Peyer's patch (tissue), 4 donors: ENCODE measurements at regions not wholly inside any gene's neighbourhood (a gene's known extent, or its start where the extent isn't known, plus 50 kb on each side); places are given as distances from the start of the nearest gene placed in this dataset.

Experiments
- DNase-seq, 3 donors: peaks; one replicate each; pipeline ENCODE4 v3.0.0-alpha.2; 2017 to 2019
- H3K27ac ChIP-seq, 4 donors: fragments of 200-600 bp; sonication (generic); one replicate each; pipeline ENCODE4 v1.5.1; 2016 to 2019
- H3K27me3 ChIP-seq, 2 donors: fragments of 200-600 bp; sonication (generic); one replicate each; pipeline ENCODE4 v1.5.1; 2019
- H3K36me3 ChIP-seq, 3 donors: fragments of 200-600 bp; sonication (generic); one replicate each; pipeline ENCODE4 v1.5.1; 2016 to 2019
- H3K4me1 ChIP-seq, 4 donors: fragments of 200-600 bp; sonication (generic); one replicate each; pipeline ENCODE4 v1.5.1; 2016 to 2019
- H3K4me3 ChIP-seq, 4 donors: fragments of 200-600 bp; sonication (generic); 1 replicate in 3 of 4; 2 replicates in 1 of 4; pipeline ENCODE4 v1.5.1; 2016 to 2019; ENCODE audit warnings: mild to moderate bottlenecking in 1 of 4
- H3K9me3 ChIP-seq, 4 donors: fragments of 200-600 bp; sonication (generic); one replicate each; pipeline ENCODE4 v1.5.1; 2016 to 2019; ENCODE audit warnings: mild to moderate bottlenecking in 1 of 4
- CTCF ChIP-seq, 6 experiments: fragments of 450-650 bp in 4 of 6; fragments of 200-600 bp in 2 of 6; sonication (generic) in 1 of 6; IDR thresholded peaks; one replicate each; pipeline ENCODE4 v1.5.1; 2017 to 2019; ENCODE audit warnings: antibody characterized with exemption in 6 of 6, mild to moderate bottlenecking in 3 of 6, moderate library complexity in 1 of 6
- POLR2A ChIP-seq, 2 donors: fragments of 450-650 bp; IDR thresholded peaks; one replicate each; pipeline ENCODE4 v1.5.1; 2017; ENCODE audit warnings: antibody characterized with exemption in 2 of 2, mild to moderate bottlenecking in 2 of 2, moderate library complexity in 2 of 2

- H3K27ac ChIP-seq, result no peak overlapping the region
- TF ChIP-seq POLR2A (IDR thresholded peaks at IDR 0.05) (no peak), CTCF (IDR thresholded peaks at IDR 0.05) (no peak)
These were observed 76.6 kb upstream of the DHX40 start for GRCh38 chr17:59488805-59489204.

GRCh38 chr17:59490216-59490615 lies 75.2 kb upstream of the DHX40 start:
- H3K4me1 ChIP-seq, result no peaks in the 10 kb centered on the region
- DNase-seq, result no peak
- no peaks in the 10 kb centered on the region for H3K36me3 ChIP-seq
- no peak overlapping the region for H3K4me3 ChIP-seq
- no peaks in the 10 kb centered on the region for H3K27me3 ChIP-seq
- no peak overlapping the region for H3K27ac ChIP-seq
- TF ChIP-seq CTCF (IDR thresholded peaks at IDR 0.05), result no peak
- no peak for TF ChIP-seq POLR2A (IDR thresholded peaks at IDR 0.05)
- no peaks in the 10 kb centered on the region for H3K9me3 ChIP-seq

More at GRCh38 chr17:59488805-59489204, 76.6 kb upstream of the DHX40 start:
- Histone ChIP-seq H3K4me3 (no peak overlapping the region), H3K4me1 (no peaks in the 10 kb centered on the region), H3K9me3 (no peaks in the 10 kb centered on the region), H3K36me3 (no peaks in the 10 kb centered on the region), H3K27me3 (no peaks in the 10 kb centered on the region)
- no peak for DNase-seq

GRCh38 chr17:59491353-59492090 lies 73.9 kb upstream of the DHX40 start:
- Histone ChIP-seq H3K9me3 (no peaks in the 10 kb centered on the region), H3K4me1 (no peaks in the 10 kb centered on the region), H3K27ac (no peak overlapping the region), H3K36me3 (no peaks in the 10 kb centered on the region), H3K4me3 (no peak overlapping the region), H3K27me3 (no peaks in the 10 kb centered on the region)
- no peak for TF ChIP-seq CTCF (IDR thresholded peaks at IDR 0.05)
- TF ChIP-seq POLR2A (IDR thresholded peaks at IDR 0.05), result no peak
- DNase-seq, result no peak

GRCh38 chr17:59492091-59492451 lies 73.3 kb upstream of the DHX40 start:
- DNase-seq, result no peak
- H3K4me1 ChIP-seq, result no peaks in the 10 kb centered on the region
- TF ChIP-seq POLR2A (IDR thresholded peaks at IDR 0.05), result no peak
- TF ChIP-seq CTCF (IDR thresholded peaks at IDR 0.05), result no peak
- no peaks in the 10 kb centered on the region for H3K9me3 ChIP-seq
- no peaks in the 10 kb centered on the region for H3K36me3 ChIP-seq
- no peaks in the 10 kb centered on the region for H3K27me3 ChIP-seq
- no peak overlapping the region for H3K4me3 ChIP-seq
- H3K27ac ChIP-seq, result no peak overlapping the region

- no peaks in the 10 kb centered on the region for H3K9me3 ChIP-seq
- H3K27ac ChIP-seq, result no peak overlapping the region
- TF ChIP-seq POLR2A (IDR thresholded peaks at IDR 0.05), result no peak
- no peak for TF ChIP-seq CTCF (IDR thresholded peaks at IDR 0.05)
- no peak for DNase-seq
- no peaks in the 10 kb centered on the region for H3K36me3 ChIP-seq
- no peaks in the 10 kb centered on the region for H3K27me3 ChIP-seq
- no peak overlapping the region for H3K4me3 ChIP-seq
- no peaks in the 10 kb centered on the region for H3K4me1 ChIP-seq
These were observed 71.5 kb upstream of the DHX40 start for GRCh38 chr17:59493867-59494266.
